GM23338 (cell line): ENCODE measurements at regions not wholly inside any gene's neighbourhood (a gene's known extent, or its start where the extent isn't known, plus 50 kb on each side); places are given as distances from the start of the nearest gene placed in this dataset.

Experiments used
- ATAC-seq: fragments of 200-7000 bp; cut with Tn5 transposase; 3 replicates; pipeline ENCODE4 v1.9.1; 2020
- DNase-seq: peaks from one replicate; pipeline ENCODE4 v3.0.0-alpha.2; 2015; ENCODE audit warnings: low spot score
- H2AFZ ChIP-seq: fragments of 200-600 bp; sonication (generic); 2 replicates; pipeline ENCODE4 v1.8.0; 2016; ENCODE audit warnings: antibody characterized with exemption, mild to moderate bottlenecking, moderate library complexity
- H3F3A ChIP-seq: fragments of 200-600 bp; sonication (generic); replicated peaks from 2 replicates; pipeline ENCODE4 v1.8.0; 2017; ENCODE audit warnings: antibody characterized with exemption, mixed run types, low read depth
- H3K27ac ChIP-seq: fragments of 200-600 bp; sonication (generic); 2 replicates; pipeline ENCODE4 v1.6.1; 2016; ENCODE audit warnings: low read depth
- H3K27me3 ChIP-seq: fragments of 200-600 bp; sonication (generic); 2 replicates; pipeline ENCODE4 v1.8.0; 2016; ENCODE audit warnings: mild to moderate bottlenecking, mixed run types, moderate library complexity; ENCODE audit not compliant: insufficient read depth
- H3K36me3 ChIP-seq: fragments of 200-600 bp; sonication (generic); 2 replicates; pipeline ENCODE4 v1.8.0; 2016; ENCODE audit warnings: mild to moderate bottlenecking; ENCODE audit not compliant: insufficient read depth
- H3K4me1 ChIP-seq: fragments of 200-600 bp; sonication (generic); 2 replicates; pipeline ENCODE4 v1.8.0; 2016; ENCODE audit warnings: mild to moderate bottlenecking, moderate library complexity; ENCODE audit not compliant: insufficient read depth
- H3K4me2 ChIP-seq: fragments of 200-600 bp; sonication (generic); 2 replicates; pipeline ENCODE4 v1.7.1; 2017; ENCODE audit warnings: mixed run types
- H3K4me3 ChIP-seq: fragments of 200-600 bp; sonication (generic); 2 replicates; pipeline ENCODE4 v1.6.1; 2016; ENCODE audit warnings: mixed run types
- H3K79me2 ChIP-seq: fragments of 200-600 bp; sonication (generic); replicated peaks from 2 replicates; pipeline ENCODE4 v1.8.0; 2017; ENCODE audit warnings: mild to moderate bottlenecking; ENCODE audit not compliant: insufficient read depth
- H3K9me2 ChIP-seq: fragments of 200-600 bp; sonication (generic); 2 replicates; pipeline ENCODE4 v1.8.0; 2017; ENCODE audit not compliant: insufficient read depth
- H4K20me1 ChIP-seq: fragments of 200-600 bp; sonication (generic); replicated peaks from 2 replicates; pipeline ENCODE4 v1.8.0; 2017; ENCODE audit warnings: mild to moderate bottlenecking; ENCODE audit not compliant: insufficient read depth
- H3K27ac Mint-ChIP-seq: 2 replicates; pipeline ENCODE4 v1.8.0; 2020; ENCODE audit warnings: inconsistent platforms, mild to moderate bottlenecking, moderate library complexity, mixed read lengths
- H3K27me3 Mint-ChIP-seq: 3 replicates; pipeline ENCODE4 v1.8.0; 2022; ENCODE audit warnings: low read depth, mild to moderate bottlenecking, moderate library complexity, mixed read lengths, inconsistent platforms; ENCODE audit not compliant: insufficient read depth, poor library complexity
- H3K36me3 Mint-ChIP-seq: 3 replicates; pipeline ENCODE4 v1.8.0; 2021; ENCODE audit warnings: low read depth, mild to moderate bottlenecking, inconsistent platforms, moderate library complexity, mixed read lengths
- H3K4me1 Mint-ChIP-seq: 3 replicates; pipeline ENCODE4 v1.8.0; 2020; ENCODE audit warnings: mild to moderate bottlenecking, inconsistent platforms, mixed read lengths
- H3K4me3 Mint-ChIP-seq: 3 replicates; pipeline ENCODE4 v1.8.0; 2021; ENCODE audit warnings: moderate library complexity, mild to moderate bottlenecking, inconsistent platforms, mixed read lengths
- H3K9me3 Mint-ChIP-seq: 3 replicates; pipeline ENCODE4 v1.8.0; 2020; ENCODE audit warnings: moderate library complexity, mild to moderate bottlenecking, inconsistent platforms, mixed read lengths
- CREB1 ChIP-seq: fragments of 250-450 bp; sonication (Bioruptor Pico); IDR thresholded peaks from 2 replicates; pipeline ENCODE4 v1.5.0; 2020; ENCODE audit warnings: low read depth, mild to moderate bottlenecking, moderate library complexity
- ETS1 ChIP-seq: IDR thresholded peaks from 2 replicates; pipeline ENCODE4 v1.6.1; 2016; ENCODE audit warnings: antibody characterized with exemption
- JUNB ChIP-seq: IDR thresholded peaks from one replicate; pipeline ENCODE4 v1.6.1; 2016; ENCODE audit warnings: antibody characterized with exemption; ENCODE audit not compliant: unreplicated experiment
- NANOG ChIP-seq: IDR thresholded peaks from 2 replicates; pipeline ENCODE4 v1.6.1; 2016; ENCODE audit warnings: antibody characterized with exemption, borderline replicate concordance
- POLR2AphosphoS5 ChIP-seq: IDR thresholded peaks from 2 replicates; pipeline ENCODE4 v1.6.1; 2016; ENCODE audit warnings: antibody characterized with exemption, low read depth
- ZNF114 ChIP-seq: fragments of 250-450 bp; sonication (Bioruptor Pico); IDR thresholded peaks from 2 replicates; pipeline ENCODE4 v1.5.0; 2020; ENCODE audit warnings: mild to moderate bottlenecking, moderate library complexity
- ZNF331 ChIP-seq: fragments of 250-450 bp; sonication (Bioruptor Pico); IDR thresholded peaks from 2 replicates; pipeline ENCODE4 v1.5.0; 2020; ENCODE audit warnings: low read depth, mild to moderate bottlenecking, moderate library complexity

- H3K27ac Mint-ChIP-seq, result no peak overlapping the region
- Histone ChIP-seq H3K4me3 (no peak overlapping the region), H2AFZ (no peak overlapping the region), H3K27ac (no peak overlapping the region), H3F3A (no peaks in the 10 kb centered on the region), H3K9me2 (0 out of 2 replicates have a peak, but pooled peaks cover 25% of the 10 kb centered on the region), H3K27me3 (no peaks in the 10 kb centered on the region), H4K20me1 (no peaks in the 10 kb centered on the region), H3K36me3 (no peaks in the 10 kb centered on the region), H3K4me2 (no peak overlapping the region), H3K4me1 (no peaks in the 10 kb centered on the region), H3K79me2 (no peaks in the 10 kb centered on the region)
- no peak overlapping the region for H3K4me3 Mint-ChIP-seq
- peaks cover 4% of the 10 kb centered on the region for H3K27me3 Mint-ChIP-seq
- TF ChIP-seq ZNF114 (no peak), ETS1 (no peak), NANOG (no peak), ZNF331 (CRISPR knock-in tag) (no peak)
- H3K9me3 Mint-ChIP-seq, result no peaks in the 10 kb centered on the region
- ATAC-seq (no peak), DNase-seq (no peak)
- H3K4me1 Mint-ChIP-seq, result peaks cover 7% of the 10 kb centered on the region
- H3K36me3 Mint-ChIP-seq, result no peaks in the 10 kb centered on the region
Measured at GRCh38 chr2:41911033-41911432, 136.8 kb upstream of the PKDCC start.

- 0 out of 2 replicates have a peak, but pooled peaks cover 22% of the 10 kb centered on the region for H3K9me2 ChIP-seq
- Mint-ChIP-seq H3K4me1 (peaks cover 7% of the 10 kb centered on the region), H3K4me3 (no peak overlapping the region), H3K36me3 (no peaks in the 10 kb centered on the region), H3K27me3 (peaks cover 2% of the 10 kb centered on the region), H3K9me3 (no peaks in the 10 kb centered on the region), H3K27ac (no peak overlapping the region)
- no peak for ATAC-seq
- H3K4me2 ChIP-seq, result no peak overlapping the region
- no peaks in the 10 kb centered on the region for H3K36me3 ChIP-seq
- no peaks in the 10 kb centered on the region for H3K79me2 ChIP-seq
- TF ChIP-seq POLR2AphosphoS5 (no peak), ZNF331 (CRISPR knock-in tag) (no peak)
- H3K27me3 ChIP-seq, result no peaks in the 10 kb centered on the region
- no peak overlapping the region for H2AFZ ChIP-seq
- H3K27ac ChIP-seq, result no peak overlapping the region
- H4K20me1 ChIP-seq, result no peaks in the 10 kb centered on the region
- no peak overlapping the region for H3K4me3 ChIP-seq
- no peaks in the 10 kb centered on the region for H3K4me1 ChIP-seq
- H3F3A ChIP-seq, result no peaks in the 10 kb centered on the region
- DNase-seq, result no peak
Measured at GRCh38 chr2:41912337-41912736, 135.5 kb upstream of the PKDCC start.

GRCh38 chr2:41912776-41913175 lies 135.0 kb upstream of the PKDCC start:
- Mint-ChIP-seq H3K9me3 (no peaks in the 10 kb centered on the region), H3K36me3 (no peaks in the 10 kb centered on the region), H3K4me3 (no peak overlapping the region), H3K4me1 (peaks cover 7% of the 10 kb centered on the region), H3K27ac (no peak overlapping the region), H3K27me3 (peaks cover 2% of the 10 kb centered on the region)
- Histone ChIP-seq H3K4me3 (no peak overlapping the region), H3K36me3 (no peaks in the 10 kb centered on the region), H3K4me1 (no peaks in the 10 kb centered on the region), H2AFZ (no peak overlapping the region), H3K9me2 (0 out of 2 replicates have a peak, but pooled peaks cover 22% of the 10 kb centered on the region), H3K4me2 (no peak overlapping the region), H3K27me3 (no peaks in the 10 kb centered on the region), H3F3A (no peaks in the 10 kb centered on the region), H3K79me2 (no peaks in the 10 kb centered on the region), H3K27ac (no peak overlapping the region), H4K20me1 (no peaks in the 10 kb centered on the region)
- DNase-seq (no peak), ATAC-seq (no peak)
- TF ChIP-seq JUNB (no peak), CREB1 (CRISPR knock-in tag) (no peak), ZNF331 (CRISPR knock-in tag) (no peak)
